ENCODE measurements at regions not wholly inside any gene's neighbourhood (a gene's known extent, or its start where the extent isn't known, plus 50 kb on each side); places are given as distances from the start of the nearest gene placed in this dataset.

DNA sequence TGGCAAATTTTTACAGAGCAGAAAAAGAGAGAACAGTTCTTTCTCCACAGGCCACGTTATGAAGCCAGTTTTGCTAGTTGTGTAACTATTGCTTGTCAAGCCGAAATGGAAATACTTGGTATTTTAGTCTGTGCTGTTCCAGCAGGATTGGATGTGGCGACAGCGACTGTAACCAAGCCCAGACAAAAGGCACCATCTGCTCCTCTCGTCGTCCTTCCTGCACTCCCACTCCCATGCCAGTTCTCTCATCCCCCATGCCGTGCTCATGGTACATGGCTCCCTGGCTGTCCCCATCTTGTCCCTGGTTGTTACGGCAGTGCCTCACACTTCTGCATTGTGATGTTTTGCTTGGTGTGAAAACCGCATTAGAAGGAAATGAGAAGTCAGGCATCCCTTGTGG is 185.7 kb upstream of the FZD8 start:
- H3K23ac ChIP-seq (ENCODE audit: low read depth, low read length) = no peak overlapping the region
- no peak overlapping the region for H2BK15ac ChIP-seq (ENCODE audit: low read depth, low read length)
- H2BK5ac ChIP-seq (ENCODE audit: low read depth, low read length, poor library complexity, severe bottlenecking) = no peak overlapping the region
- no peak overlapping the region for H3K9ac ChIP-seq (ENCODE audit: low read depth, low read length)
- ChIA-PET CTCF (no interaction called here), POLR2A (ENCODE audit: unreplicated experiment) (interaction anchor here (0.6 kb wide), 1 partner anchor 89 kb away, joined by 3 read pairs; no protein-coding TSS in a partner anchor)
- no peak overlapping the region for H3K4ac ChIP-seq (ENCODE audit: low read depth, low read length)
- no peak overlapping the region for H4K8ac ChIP-seq (ENCODE audit: low read depth in 2 of 2, low read length in 2 of 2)
- DNase-seq (no peak), ATAC-seq (ENCODE audit: low read depth) (no peak)
- no peak overlapping the region for H2AK9ac ChIP-seq (replicated peaks; ENCODE audit: low read depth, low read length, poor library complexity)
- no peaks in the 10 kb centered on the region for H4K20me1 ChIP-seq (ENCODE audit: insufficient read depth, low read length)
- no peak overlapping the region for H3K27ac ChIP-seq (ENCODE audit: insufficient read depth, low read length)
- H2AFZ ChIP-seq (replicated peaks; ENCODE audit: low read length, poor library complexity) = peak overlapping the region; percentile 72
- no peak overlapping the region for H2BK20ac ChIP-seq (ENCODE audit: low read depth, low read length)
- BruUV-seq (replicated peaks) = no TSS peak
- no peak overlapping the region for H2BK120ac ChIP-seq (ENCODE audit: low read depth, low read length)
- no peak overlapping the region for H3K18ac ChIP-seq (ENCODE audit: low read depth, low read length)
- peaks cover 6% of the 10 kb centered on the region for H3K27me3 ChIP-seq (ENCODE audit: control insufficient read depth, insufficient read depth, low read length)
- H3K4me3 ChIP-seq (ENCODE audit: insufficient read depth, low read depth, low read length) = no peak overlapping the region
- H3K36me3 ChIP-seq (ENCODE audit: control insufficient read depth, insufficient read depth, low read length) = no peaks in the 10 kb centered on the region
- intact Hi-C loops (cut with micrococcal nuclease) (no loop called here), dilution Hi-C loops (cut with HindIII; ENCODE audit: low sequenced_read_pairs, unreplicated experiment) (no loop called here), in situ Hi-C loops (cut with MboI; ENCODE audit: low sequenced_read_pairs) (no loop called here)
- no peaks in the 10 kb centered on the region for H3K9me1 ChIP-seq (ENCODE audit: insufficient read depth, low read length)
- no peak overlapping the region for H3K4me2 ChIP-seq (ENCODE audit: low read depth, low read length)
- H3K4me1 ChIP-seq (ENCODE audit: control insufficient read depth, insufficient read depth, low read length) = no peaks in the 10 kb centered on the region
- no peaks in the 10 kb centered on the region for H3K9me3 ChIP-seq (ENCODE audit: control insufficient read depth, insufficient read depth, low read length)
- WGBS, 2 experiments (ENCODE audit: extremely low coverage in 2 of 2, insufficient read length in 1 of 2) = 68% methylated on average over 5 of the region's 9 CpGs; no CpG with 5 or more reads in 1 of the 2 experiments
- H3K79me1 ChIP-seq (ENCODE audit: low read depth in 1 of 2, low read length in 2 of 2) = no peaks in the 10 kb centered on the region
- no peak overlapping the region for H3K14ac ChIP-seq (replicated peaks; ENCODE audit: low read depth, low read length)
- no peak overlapping the region for H3K56ac ChIP-seq (ENCODE audit: extremely low read depth, insufficient read depth, low read length)
- TF ChIP-seq, protein P1, sequence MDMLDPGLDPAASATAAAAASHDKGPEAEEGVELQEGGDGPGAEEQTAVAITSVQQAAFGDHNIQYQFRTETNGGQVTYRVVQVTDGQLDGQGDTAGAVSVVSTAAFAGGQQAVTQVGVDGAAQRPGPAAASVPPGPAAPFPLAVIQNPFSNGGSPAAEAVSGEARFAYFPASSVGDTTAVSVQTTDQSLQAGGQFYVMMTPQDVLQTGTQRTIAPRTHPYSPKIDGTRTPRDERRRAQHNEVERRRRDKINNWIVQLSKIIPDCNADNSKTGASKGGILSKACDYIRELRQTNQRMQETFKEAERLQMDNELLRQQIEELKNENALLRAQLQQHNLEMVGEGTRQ (IDR thresholded peaks at IDR 0.05; ENCODE audit: low read depth, low read length) = no peak
- no peak for TF ChIP-seq POLR2A (IDR thresholded peaks at IDR 0.05; ENCODE audit: low read depth, low read length)
- TF ChIP-seq, protein P2, sequence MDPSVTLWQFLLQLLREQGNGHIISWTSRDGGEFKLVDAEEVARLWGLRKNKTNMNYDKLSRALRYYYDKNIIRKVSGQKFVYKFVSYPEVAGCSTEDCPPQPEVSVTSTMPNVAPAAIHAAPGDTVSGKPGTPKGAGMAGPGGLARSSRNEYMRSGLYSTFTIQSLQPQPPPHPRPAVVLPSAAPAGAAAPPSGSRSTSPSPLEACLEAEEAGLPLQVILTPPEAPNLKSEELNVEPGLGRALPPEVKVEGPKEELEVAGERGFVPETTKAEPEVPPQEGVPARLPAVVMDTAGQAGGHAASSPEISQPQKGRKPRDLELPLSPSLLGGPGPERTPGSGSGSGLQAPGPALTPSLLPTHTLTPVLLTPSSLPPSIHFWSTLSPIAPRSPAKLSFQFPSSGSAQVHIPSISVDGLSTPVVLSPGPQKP (IDR thresholded peaks at IDR 0.05; ENCODE audit: borderline replicate concordance, low read depth, low read length) = no peak
- TF ChIP-seq CEBPB (IDR thresholded peaks at IDR 0.05; ENCODE audit: low read depth, low read length) = no peak
- TF ChIP-seq NFE2L2 (IDR thresholded peaks at IDR 0.05; ENCODE audit: low read depth, low read length) = no peak
- TF ChIP-seq RAD21 (IDR thresholded peaks at IDR 0.05; ENCODE audit: low read length) = no peak
- no peak for TF ChIP-seq FOS (IDR thresholded peaks at IDR 0.05; ENCODE audit: low read depth, low read length)
- no peak for TF ChIP-seq RCOR1 (IDR thresholded peaks at IDR 0.05; ENCODE audit: insufficient replicate concordance, low read length)
- no peak for TF ChIP-seq MAZ (IDR thresholded peaks at IDR 0.05; ENCODE audit: borderline replicate concordance, low read depth, low read length)
- no peak for TF ChIP-seq MAFK (IDR thresholded peaks at IDR 0.05; ENCODE audit: low read depth, low read length)
- TF ChIP-seq, protein P3, sequence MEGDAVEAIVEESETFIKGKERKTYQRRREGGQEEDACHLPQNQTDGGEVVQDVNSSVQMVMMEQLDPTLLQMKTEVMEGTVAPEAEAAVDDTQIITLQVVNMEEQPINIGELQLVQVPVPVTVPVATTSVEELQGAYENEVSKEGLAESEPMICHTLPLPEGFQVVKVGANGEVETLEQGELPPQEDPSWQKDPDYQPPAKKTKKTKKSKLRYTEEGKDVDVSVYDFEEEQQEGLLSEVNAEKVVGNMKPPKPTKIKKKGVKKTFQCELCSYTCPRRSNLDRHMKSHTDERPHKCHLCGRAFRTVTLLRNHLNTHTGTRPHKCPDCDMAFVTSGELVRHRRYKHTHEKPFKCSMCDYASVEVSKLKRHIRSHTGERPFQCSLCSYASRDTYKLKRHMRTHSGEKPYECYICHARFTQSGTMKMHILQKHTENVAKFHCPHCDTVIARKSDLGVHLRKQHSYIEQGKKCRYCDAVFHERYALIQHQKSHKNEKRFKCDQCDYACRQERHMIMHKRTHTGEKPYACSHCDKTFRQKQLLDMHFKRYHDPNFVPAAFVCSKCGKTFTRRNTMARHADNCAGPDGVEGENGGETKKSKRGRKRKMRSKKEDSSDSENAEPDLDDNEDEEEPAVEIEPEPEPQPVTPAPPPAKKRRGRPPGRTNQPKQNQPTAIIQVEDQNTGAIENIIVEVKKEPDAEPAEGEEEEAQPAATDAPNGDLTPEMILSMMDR (conservative IDR thresholded peaks at IDR 0.05; ENCODE audit: low read depth, low read length) = no peak
- TF ChIP-seq BHLHE40 (IDR thresholded peaks at IDR 0.05; ENCODE audit: low read depth, low read length) = no peak
- TF ChIP-seq RFX5 (IDR thresholded peaks at IDR 0.05; ENCODE audit: low read depth, low read length) = no peak
- TF ChIP-seq SMC3 (IDR thresholded peaks at IDR 0.05; ENCODE audit: low read depth, low read length) = no peak
- TF ChIP-seq CHD1 (IDR thresholded peaks at IDR 0.05; ENCODE audit: low read depth, low read length) = no peak
- TF ChIP-seq MXI1 (IDR thresholded peaks at IDR 0.05; ENCODE audit: borderline replicate concordance, low read depth, low read length) = no peak
- no peak overlapping the region for H2AK5ac ChIP-seq (ENCODE audit: low read depth, low read length)
- H4K5ac ChIP-seq (ENCODE audit: low read depth, low read length) = no peak overlapping the region
- no peak overlapping the region for H4K91ac ChIP-seq (ENCODE audit: insufficient read depth, low read depth, low read length)

Measured in IMR-90 (cell line).